Common myeloid progenitor, CD34-positive (primary cell): ENCODE measurements at regions not wholly inside any gene's neighbourhood (a gene's known extent, or its start where the extent isn't known, plus 50 kb on each side); places are given as distances from the start of the nearest gene placed in this dataset.
"Not testable (repeated sequence)": the region's sequence is repeated elsewhere in the genome, so short reads cannot be mapped to it uniquely, and the experiment has no call there.

Experiments used
- CTCF ChIA-PET: fragments of 350-600 bp; sonication (Branson Sonifier 250); formaldehyde crosslinking; loops from one replicate; lab custom pipeline; 2021; ENCODE audit warnings: antibody characterized with exemption; lab: Charles Lee
- POLR2A ChIA-PET: fragments of 350-600 bp; sonication (Branson Sonifier 250); formaldehyde crosslinking; loops from one replicate; lab custom pipeline; 2021; ENCODE audit warnings: antibody characterized with exemption; lab: Charles Lee
- DNase-seq, 3 donors: peaks; one replicate each; pipeline versions ENCODE4 v3.0.0 to v3.0.0-alpha.2; 2013
- H3K27ac ChIP-seq, 2 experiments: 1 replicate in 1 of 2; 2 replicates in 1 of 2; pipeline ENCODE4 v1.7.0; 2013; ENCODE audit warnings: inconsistent platforms in 2 of 2, low read length in 2 of 2, mild to moderate bottlenecking in 2 of 2, low read depth in 1 of 2, moderate library complexity in 1 of 2; ENCODE audit not compliant: severe bottlenecking in 2 of 2, insufficient read depth in 1 of 2, poor library complexity in 1 of 2
- H3K27me3 ChIP-seq, 5 experiments: replicated peaks in 2 of 5; 1 replicate in 3 of 5; 2 replicates in 2 of 5; pipeline versions ENCODE4 v1.6.1 to v1.7.0; 2013; ENCODE audit warnings: low read length in 4 of 5, mild to moderate bottlenecking in 2 of 5, moderate library complexity in 2 of 5, inconsistent platforms in 1 of 5; ENCODE audit not compliant: insufficient read depth in 5 of 5, control insufficient read depth in 4 of 5
- H3K36me3 ChIP-seq, 4 experiments: 1 replicate in 2 of 4; 2 replicates in 2 of 4; pipeline versions ENCODE4 v1.6.1 to v1.7.0; 2013; ENCODE audit warnings: low read length in 3 of 4, control low read depth in 1 of 4, mild to moderate bottlenecking in 1 of 4; ENCODE audit not compliant: control insufficient read depth in 4 of 4, insufficient read depth in 4 of 4
- H3K4me1 ChIP-seq, 4 experiments: 1 replicate in 3 of 4; 2 replicates in 1 of 4; pipeline versions ENCODE4 v1.6.1 to v1.7.1; 2013; ENCODE audit warnings: low read length in 3 of 4, mild to moderate bottlenecking in 3 of 4, control low read depth in 1 of 4, inconsistent platforms in 1 of 4, moderate library complexity in 1 of 4; ENCODE audit not compliant: control insufficient read depth in 4 of 4, insufficient read depth in 4 of 4; ENCODE audit errors: control extremely low read depth in 1 of 4
- H3K4me3 ChIP-seq, 7 experiments: 1 replicate in 4 of 7; 2 replicates in 3 of 7; pipeline versions ENCODE4 v1.5.1 to v1.7.0; 2013; ENCODE audit warnings: mild to moderate bottlenecking in 7 of 7, low read length in 6 of 7, moderate library complexity in 6 of 7, inconsistent platforms in 2 of 7, low read depth in 2 of 7, control low read depth in 1 of 7; ENCODE audit not compliant: insufficient read depth in 4 of 7, control insufficient read depth in 1 of 7; ENCODE audit errors: extremely low read depth in 1 of 7
- H3K9me3 ChIP-seq, 5 experiments: 1 replicate in 4 of 5; 2 replicates in 1 of 5; pipeline versions ENCODE4 v1.6.1 to v1.7.1; 2013; ENCODE audit warnings: low read length in 4 of 5, mild to moderate bottlenecking in 2 of 5, inconsistent platforms in 1 of 5, low read depth in 1 of 5, moderate library complexity in 1 of 5; ENCODE audit not compliant: control insufficient read depth in 4 of 5, insufficient read depth in 2 of 5; ENCODE audit errors: control extremely low read depth in 1 of 5
- WGBS: methylation state at CpG from one replicate; pipeline ENCODE4 v1.1.5; 2013; ENCODE audit not compliant: insufficient coverage; 5-methylcytosine and 5-hydroxymethylcytosine counted together

DNA sequence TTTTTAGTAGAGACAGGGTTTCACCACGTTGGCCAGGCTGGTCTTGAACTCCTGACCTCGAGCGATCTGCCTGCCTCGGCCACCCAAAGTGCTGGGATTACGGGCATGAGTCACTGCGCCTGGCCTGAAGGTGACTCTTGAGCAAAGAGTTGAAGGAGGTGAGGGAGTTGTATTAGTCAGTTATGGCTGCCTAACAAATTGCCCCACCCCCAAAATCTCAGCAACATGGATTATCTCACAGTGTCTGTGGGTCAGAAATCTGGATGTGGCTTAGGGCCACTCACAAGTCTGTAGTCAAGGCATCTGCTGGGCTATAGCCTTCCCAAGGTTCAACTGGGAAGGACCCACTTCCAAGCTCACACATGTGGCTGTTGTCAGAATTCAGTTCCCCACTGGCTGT, 52.8 kb upstream of the ADGRE5 start:
- H3K4me3 ChIP-seq: no peak overlapping the region
- H3K27me3 ChIP-seq: no peaks in the 10 kb centered on the region
- H3K27ac ChIP-seq: no peak overlapping the region
- H3K36me3 ChIP-seq: no peaks in the 10 kb centered on the region
- H3K9me3 ChIP-seq: no peaks in the 10 kb centered on the region
- POLR2A ChIA-PET: interaction anchor here (0.6 kb wide), 1 partner anchor 122 kb away, joined by 4 read pairs; no protein-coding TSS in a partner anchor
- DNase-seq: no peak
- CTCF ChIA-PET: no interaction called here
- peaks cover 0 to 3% (median 3%) of the 10 kb centered on the region in 4 experiments for H3K4me1 ChIP-seq
- WGBS: 100% methylated on average over 6 of the region's 6 CpGs

DNA sequence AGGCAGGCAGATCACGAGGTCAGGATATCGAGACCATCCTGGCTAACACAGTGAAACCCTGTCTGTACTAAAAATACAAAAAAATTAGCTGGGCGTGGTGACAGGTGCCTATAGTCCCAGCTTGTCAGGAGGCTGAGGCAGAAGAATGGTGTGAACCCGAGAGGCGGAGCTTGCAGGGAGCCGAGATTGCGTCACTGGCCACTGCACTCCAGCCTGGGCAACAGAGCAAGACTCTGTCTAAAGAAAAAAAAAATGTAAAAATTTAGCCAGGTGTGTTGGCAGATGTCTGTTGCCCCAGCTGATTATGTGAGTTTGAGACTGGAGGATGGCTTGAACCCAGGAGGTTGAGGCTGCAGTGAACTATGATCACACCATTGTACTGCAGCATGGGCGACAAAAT, 54.2 kb upstream of the ADGRE5 start:
- H3K9me3 ChIP-seq, H3K4me1 ChIP-seq, POLR2A ChIA-PET, H3K36me3 ChIP-seq, H3K27me3 ChIP-seq, H3K4me3 ChIP-seq, H3K27ac ChIP-seq, DNase-seq: not testable (repeated sequence)
- WGBS: 100% methylated on average over 6 of the region's 8 CpGs
- CTCF ChIA-PET: interaction anchor here (0.6 kb wide), 1 partner anchor 190 kb away, joined by 3 read pairs; no protein-coding TSS in a partner anchor

DNA sequence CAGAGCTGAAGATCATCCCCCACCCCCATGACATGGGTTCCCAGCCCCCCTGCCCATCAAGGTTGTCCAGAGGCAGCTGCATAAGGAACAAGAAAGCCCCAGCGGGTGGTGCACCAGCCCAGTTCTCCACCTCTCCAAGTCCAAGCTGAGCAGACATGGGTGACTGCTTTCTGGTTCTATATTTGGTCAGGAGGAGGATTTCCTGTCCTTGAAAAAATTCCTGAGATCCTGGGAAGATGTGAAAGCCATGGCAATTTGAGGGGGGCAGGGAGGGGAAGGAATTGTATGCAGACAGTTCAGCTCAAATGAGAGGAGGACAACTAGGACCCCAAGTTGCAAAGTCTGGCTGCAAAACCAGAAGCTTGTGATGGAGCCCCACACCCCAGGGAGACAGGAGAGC, 55.4 kb upstream of the ADGRE5 start:
- ChIA-PET CTCF (interaction anchor here (1.1 kb wide), 1 partner anchor 9 kb away, joined by 3 read pairs; no protein-coding TSS in a partner anchor), POLR2A (no interaction called here)
- H3K27ac ChIP-seq: no peak overlapping the region
- DNase-seq: no peak
- 100% methylated on average over 1 of the region's 1 CpG for WGBS
- H3K4me3 ChIP-seq: no peak overlapping the region
- no peaks in the 10 kb centered on the region for H3K9me3 ChIP-seq
- no peaks in the 10 kb centered on the region for H3K27me3 ChIP-seq
- no peaks in the 10 kb centered on the region for H3K4me1 ChIP-seq
- H3K36me3 ChIP-seq: no peaks in the 10 kb centered on the region

DNA sequence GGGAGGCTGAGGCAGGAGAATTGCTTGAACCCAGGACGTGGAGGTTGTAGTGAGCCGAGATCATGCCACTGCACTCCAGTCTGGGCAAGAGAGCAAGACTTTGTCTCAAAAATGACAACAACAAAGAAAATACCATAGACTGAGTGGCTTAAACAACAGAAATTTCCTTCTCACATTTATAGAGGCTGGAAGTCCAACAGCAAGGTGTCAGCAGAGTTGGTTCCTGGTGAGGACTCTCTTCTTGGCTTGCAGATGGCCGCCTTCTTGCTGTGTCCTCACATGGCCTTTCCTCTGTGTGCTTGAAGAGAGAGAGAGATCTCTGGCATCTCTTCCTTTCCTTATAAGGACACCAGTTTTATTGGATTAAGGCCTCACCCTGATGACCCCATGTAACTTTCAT, 56.1 kb upstream of the ADGRE5 start:
- ChIA-PET CTCF (interaction anchor here (1.1 to 1.4 kb wide), 2 partner anchors 9 to 22 kb away, joined by 3 read pairs; no protein-coding TSS in a partner anchor), POLR2A (no interaction called here)
- Histone ChIP-seq H3K27ac (no peak overlapping the region), H3K36me3 (no peaks in the 10 kb centered on the region), H3K4me1 (no peaks in the 10 kb centered on the region), H3K9me3 (peaks cover 0 to 5% (median 0%) of the 10 kb centered on the region in 5 experiments), H3K4me3 (no peak overlapping the region), H3K27me3 (no peaks in the 10 kb centered on the region)
- WGBS: 85% methylated on average over 2 of the region's 3 CpGs
- no peak for DNase-seq

DNA sequence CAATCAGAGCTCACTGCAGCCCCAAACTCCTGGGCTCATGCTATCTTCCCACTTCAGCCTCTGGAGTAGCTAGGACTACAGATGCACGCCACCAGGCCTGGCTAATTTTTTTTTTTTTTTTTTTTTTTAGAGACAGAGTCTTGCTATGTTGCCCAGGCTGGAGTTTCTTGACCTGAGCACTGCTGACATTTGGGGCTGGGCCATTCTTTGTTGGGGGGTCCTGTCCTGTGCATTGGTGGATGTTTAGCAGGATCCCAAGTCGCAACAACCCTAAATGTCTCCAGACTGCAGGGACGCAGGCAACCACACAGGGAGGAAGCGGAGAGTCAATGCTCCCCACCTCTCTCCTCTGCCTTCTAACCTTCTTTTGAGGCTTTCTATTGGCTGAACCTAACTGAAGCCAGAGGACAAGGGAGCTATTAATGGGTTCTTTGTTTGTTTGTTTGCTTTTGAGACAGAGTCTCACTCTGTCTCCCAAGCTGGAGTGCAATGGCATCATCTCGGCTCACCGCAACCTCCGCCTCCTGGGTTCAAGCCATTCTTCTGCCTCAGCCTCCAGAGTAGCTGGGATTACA, 58.3 kb upstream of the ADGRE5 start:
- no peak overlapping the region for H3K4me3 ChIP-seq
- no peak overlapping the region for H3K27ac ChIP-seq
- POLR2A ChIA-PET: no interaction called here
- H3K36me3 ChIP-seq: no peaks in the 10 kb centered on the region
- H3K27me3 ChIP-seq: no peaks in the 10 kb centered on the region
- whole genome bisulfite sequencing: 100% methylated on average over 7 of the region's 7 CpGs
- H3K4me1 ChIP-seq: no peaks in the 10 kb centered on the region
- DNase-seq: no peak
- peaks cover 0 to 7% (median 0%) of the 10 kb centered on the region in 5 experiments for H3K9me3 ChIP-seq
- CTCF ChIA-PET: interaction anchor here (1.0 to 1.1 kb wide), 2 partner anchors 26 to 123 kb away, joined by 4 read pairs; no protein-coding TSS in a partner anchor

DNA sequence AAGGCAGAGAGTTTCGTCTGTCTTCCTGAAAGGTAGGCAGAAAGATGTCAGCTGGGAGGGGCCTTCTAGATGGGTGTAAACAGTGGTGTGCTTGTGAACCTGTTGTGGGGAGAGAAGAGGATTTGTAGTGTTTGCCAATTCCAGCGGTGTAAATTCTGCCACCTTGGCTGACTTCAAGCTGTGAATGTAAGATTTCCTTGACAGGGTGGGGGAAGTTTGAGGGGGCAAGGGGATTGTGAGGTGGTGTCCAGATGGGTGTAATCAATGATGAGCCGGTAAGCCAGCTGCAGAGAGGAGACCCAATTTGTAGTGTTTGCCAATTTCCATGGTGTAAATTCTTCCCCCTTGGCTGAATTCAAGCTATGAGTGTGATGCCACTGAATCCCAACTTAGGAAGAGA, 61.0 kb upstream of the ADGRE5 start:
- Histone ChIP-seq H3K9me3 (peaks cover 0 to 7% (median 0%) of the 10 kb centered on the region in 5 experiments), H3K36me3 (no peaks in the 10 kb centered on the region), H3K4me1 (no peaks in the 10 kb centered on the region), H3K27me3 (no peaks in the 10 kb centered on the region), H3K27ac (no peak overlapping the region), H3K4me3 (no peak overlapping the region)
- DNase-seq: peak in 1 of 3 donors; percentile 23
- 97% methylated on average over 3 of the region's 3 CpGs for WGBS
- ChIA-PET CTCF (interaction anchor here (1.5 to 1.7 kb wide), 2 partner anchors 55 to 120 kb away, joined by 3 to 5 read pairs; no protein-coding TSS in a partner anchor), POLR2A (no interaction called here)

DNA sequence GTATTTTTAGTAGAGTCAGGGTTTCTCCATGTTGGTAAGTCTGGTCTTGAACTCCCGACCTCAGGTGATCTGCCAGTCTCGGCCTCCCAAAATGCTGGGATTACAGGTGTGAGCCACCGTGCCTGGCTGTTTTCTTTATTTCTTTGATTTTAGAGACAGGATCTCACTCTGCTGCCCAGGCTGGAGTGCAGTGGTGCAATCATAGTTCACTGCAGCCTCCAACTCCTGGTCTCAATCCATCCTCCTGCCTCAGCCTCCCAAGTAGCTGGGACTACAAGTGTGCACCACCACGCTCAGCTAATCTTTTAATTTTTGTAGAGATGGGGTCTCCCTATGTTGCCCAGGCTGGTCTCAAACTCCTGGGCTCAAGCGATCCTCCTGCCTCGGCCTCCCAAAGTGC, 61.5 kb upstream of the ADGRE5 start:
- POLR2A ChIA-PET, H3K4me1 ChIP-seq, H3K4me3 ChIP-seq, H3K9me3 ChIP-seq, H3K27me3 ChIP-seq, H3K27ac ChIP-seq, H3K36me3 ChIP-seq, DNase-seq: not testable (repeated sequence)
- CTCF ChIA-PET: interaction anchor here (1.2 to 1.7 kb wide), 3 partner anchors 17 to 119 kb away, joined by 3 to 5 read pairs (median 3); no protein-coding TSS in a partner anchor
- 99% methylated on average over 5 of the region's 6 CpGs for WGBS
